Liver (tissue), 7 donors: ENCODE measurements at regions not wholly inside any gene's neighbourhood (a gene's known extent, or its start where the extent isn't known, plus 50 kb on each side); places are given as distances from the start of the nearest gene placed in this dataset.

ENCODE experiments used
- DNase-seq: peaks from one replicate; pipeline ENCODE4 v3.0.0-alpha.2; 2017; ENCODE audit warnings: low spot score
- H3K27ac ChIP-seq, 2 donors: one replicate each; pipeline ENCODE4 v1.7.0; 2013; ENCODE audit warnings: inconsistent platforms in 2 of 2, low read length in 2 of 2, control low read depth in 1 of 2, low read depth in 1 of 2, mild to moderate bottlenecking in 1 of 2
- H3K27me3 ChIP-seq, 4 donors: one replicate each; pipeline versions ENCODE4 v1.6.1 to v1.7.0; 2013; ENCODE audit warnings: low read length in 3 of 4, inconsistent platforms in 1 of 4, mild to moderate bottlenecking in 1 of 4, moderate library complexity in 1 of 4; ENCODE audit not compliant: control insufficient read depth in 4 of 4, insufficient read depth in 4 of 4
- H3K36me3 ChIP-seq, 4 donors: one replicate each; pipeline versions ENCODE4 v1.6.1 to v1.7.0; 2013; ENCODE audit warnings: low read length in 3 of 4, mild to moderate bottlenecking in 3 of 4, low read depth in 1 of 4, moderate library complexity in 1 of 4; ENCODE audit not compliant: control insufficient read depth in 4 of 4, insufficient read depth in 3 of 4
- H3K4me1 ChIP-seq, 4 donors: one replicate each; pipeline versions ENCODE4 v1.6.1 to v1.7.0; 2013; ENCODE audit warnings: low read length in 3 of 4, mild to moderate bottlenecking in 3 of 4, moderate library complexity in 1 of 4; ENCODE audit not compliant: control insufficient read depth in 4 of 4, insufficient read depth in 4 of 4
- H3K4me3 ChIP-seq, 3 donors: one replicate each; pipeline versions ENCODE4 v1.6.1 to v1.7.0; 2013; ENCODE audit warnings: low read length in 3 of 3, control low read depth in 1 of 3, low read depth in 1 of 3, mild to moderate bottlenecking in 1 of 3
- H3K9ac ChIP-seq, 2 donors: one replicate each; pipeline ENCODE4 v1.7.0; 2013; ENCODE audit warnings: low read length in 2 of 2, mild to moderate bottlenecking in 2 of 2, moderate library complexity in 2 of 2, control low read depth in 1 of 2, low read depth in 1 of 2
- H3K9me3 ChIP-seq, 4 donors: one replicate each; pipeline versions ENCODE4 v1.6.1 to v1.7.0; 2013; ENCODE audit warnings: low read length in 3 of 4; ENCODE audit not compliant: control insufficient read depth in 4 of 4
- FOXA1 ChIP-seq: IDR thresholded peaks from 2 replicates; pipeline ENCODE4 v1.6.1; 2016; ENCODE audit warnings: antibody characterized with exemption
- FOXA2 ChIP-seq: IDR thresholded peaks from 2 replicates; pipeline ENCODE4 v1.6.1; 2016; ENCODE audit warnings: antibody characterized with exemption
- GABPA ChIP-seq, 2 donors: IDR thresholded peaks in 1 of 2; conservative IDR thresholded peaks in 1 of 2; 2 replicates each; pipeline ENCODE4 v1.6.1; 2016; ENCODE audit warnings: antibody characterized with exemption in 2 of 2, mild to moderate bottlenecking in 1 of 2, moderate library complexity in 1 of 2
- HNF4G ChIP-seq: IDR thresholded peaks from 2 replicates; pipeline ENCODE4 v1.6.1; 2016; ENCODE audit warnings: antibody characterized with exemption
- MAX ChIP-seq: IDR thresholded peaks from 2 replicates; pipeline ENCODE4 v1.6.1; 2016; ENCODE audit warnings: antibody characterized with exemption
- NR2F2 ChIP-seq: IDR thresholded peaks from 2 replicates; pipeline ENCODE4 v1.6.1; 2016; ENCODE audit warnings: antibody characterized with exemption
- RAD21 ChIP-seq, 2 donors: IDR thresholded peaks; 2 replicates each; pipeline ENCODE4 v1.6.1; 2016; ENCODE audit warnings: antibody characterized with exemption in 2 of 2, mild to moderate bottlenecking in 2 of 2
- RXRA ChIP-seq, 2 donors: IDR thresholded peaks; 2 replicates each; pipeline ENCODE4 v1.6.1; 2017 to 2018; ENCODE audit warnings: antibody characterized with exemption in 2 of 2, mild to moderate bottlenecking in 1 of 2
- TAF1 ChIP-seq: conservative IDR thresholded peaks from 2 replicates; pipeline ENCODE4 v1.6.1; 2016; ENCODE audit warnings: antibody characterized with exemption, mild to moderate bottlenecking
- ZBTB33 ChIP-seq: IDR thresholded peaks from 2 replicates; pipeline ENCODE4 v1.6.1; 2016; ENCODE audit warnings: antibody characterized with exemption
- WGBS: extraction: QIAGEN DNeasy Blood & Tissue Kit; methylation state at CpG from one replicate; pipeline ENCODE4 v1.1.7; 2013; 5-methylcytosine and 5-hydroxymethylcytosine counted together
- TF ChIP-seq, protein P1 (sequence below): IDR thresholded peaks from 2 replicates; pipeline ENCODE4 v1.6.1; 2016; ENCODE audit warnings: antibody characterized with exemption
- TF ChIP-seq, protein P2 (sequence below): IDR thresholded peaks from 2 replicates; pipeline ENCODE4 v1.6.1; 2016; ENCODE audit warnings: antibody characterized with exemption, mild to moderate bottlenecking
- donor health status: healthy.
- donor health status: healthy.
- donor health status: healthy.
- donor health status: healthy.

DNA sequence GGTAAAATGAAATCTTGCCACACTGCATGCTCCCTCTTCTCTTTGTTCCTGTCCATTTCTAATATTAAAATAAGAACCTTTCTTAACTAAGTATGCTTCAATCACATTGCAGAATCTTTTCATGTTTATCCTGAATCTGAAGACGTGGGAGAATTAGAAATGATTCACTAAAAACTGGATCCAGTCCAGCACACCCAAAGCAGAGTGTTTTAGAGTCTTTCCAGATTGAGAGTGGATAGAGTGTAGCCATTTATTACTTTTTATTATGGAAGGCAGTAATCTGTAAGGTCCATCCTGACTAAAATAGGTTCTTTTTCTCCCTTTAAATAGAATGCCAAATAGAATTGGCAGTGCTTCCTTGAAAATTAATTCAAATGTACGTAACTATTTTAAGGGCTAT lies 453.5 kb downstream of the TDRD3 start:
- H3K36me3 ChIP-seq: no peaks in the 10 kb centered on the region
- WGBS: 63% methylated on average over 2 of the region's 2 CpGs
- H3K27me3 ChIP-seq: no peaks in the 10 kb centered on the region
- no peak overlapping the region for H3K9ac ChIP-seq
- H3K4me3 ChIP-seq: no peak overlapping the region
- H3K9me3 ChIP-seq: peaks cover 0 to 3% (median 1%) of the 10 kb centered on the region in 4 donors
- TF ChIP-seq ZBTB33: no peak
- no peaks in the 10 kb centered on the region for H3K4me1 ChIP-seq
- no peak for DNase-seq
- H3K27ac ChIP-seq: no peak overlapping the region

DNA sequence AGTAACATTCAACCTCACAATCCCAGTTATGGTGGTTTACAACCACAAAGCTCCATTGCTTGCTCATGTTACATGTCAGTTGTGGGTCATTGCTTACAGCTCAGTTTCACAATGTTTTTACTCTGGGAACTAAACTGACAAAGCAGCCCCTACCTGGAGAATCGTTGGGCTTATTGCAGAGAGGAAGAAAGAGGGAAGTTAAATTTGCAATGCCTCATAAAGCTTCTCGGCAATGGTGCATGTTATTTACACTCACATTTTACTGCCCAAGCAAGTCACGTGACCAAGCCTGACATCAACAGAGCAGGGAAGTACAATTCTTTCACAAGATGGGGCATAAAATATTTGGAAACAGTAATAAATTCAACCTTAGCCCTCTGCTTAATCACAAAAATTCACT lies 441.6 kb downstream of the TDRD3 start:
- Histone ChIP-seq H3K9ac (no peak overlapping the region), H3K36me3 (no peaks in the 10 kb centered on the region), H3K9me3 (no peaks in the 10 kb centered on the region), H3K27ac (no peak overlapping the region), H3K4me3 (no peak overlapping the region), H3K4me1 (no peaks in the 10 kb centered on the region), H3K27me3 (peaks cover 0 to 2% (median 0%) of the 10 kb centered on the region in 4 donors)
- WGBS: 53% methylated on average over 3 of the region's 3 CpGs
- no peak for TF ChIP-seq MAX
- TF ChIP-seq, protein P1, sequence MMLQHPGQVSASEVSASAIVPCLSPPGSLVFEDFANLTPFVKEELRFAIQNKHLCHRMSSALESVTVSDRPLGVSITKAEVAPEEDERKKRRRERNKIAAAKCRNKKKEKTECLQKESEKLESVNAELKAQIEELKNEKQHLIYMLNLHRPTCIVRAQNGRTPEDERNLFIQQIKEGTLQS: no peak
- DNase-seq: no peak

DNA sequence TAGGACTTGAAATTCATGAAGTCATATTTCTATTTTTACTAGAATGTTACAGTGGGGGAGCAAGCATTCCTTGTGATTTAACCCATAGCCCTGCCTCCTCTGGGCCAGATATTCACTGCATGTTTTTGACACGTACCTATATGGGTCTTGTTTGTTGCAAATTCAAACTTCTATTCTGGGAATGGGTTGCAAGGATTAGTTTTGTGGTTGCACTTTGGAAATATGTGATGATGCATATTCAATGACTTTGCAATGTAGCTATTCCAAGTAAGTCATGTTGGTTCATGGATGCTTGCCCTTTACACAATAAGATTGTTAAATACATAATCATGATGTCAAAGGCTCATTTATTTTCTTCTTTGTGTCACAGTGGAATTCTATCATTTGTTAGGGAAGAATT lies 440.8 kb downstream of the TDRD3 start:
- no peaks in the 10 kb centered on the region for H3K4me1 ChIP-seq
- H3K36me3 ChIP-seq: no peaks in the 10 kb centered on the region
- H3K9me3 ChIP-seq: no peaks in the 10 kb centered on the region
- WGBS: 41% methylated on average over 1 of the region's 1 CpG
- peaks cover 0 to 2% (median 0%) of the 10 kb centered on the region in 4 donors for H3K27me3 ChIP-seq
- H3K27ac ChIP-seq: no peak overlapping the region
- no peak for DNase-seq
- H3K9ac ChIP-seq: no peak overlapping the region
- TF ChIP-seq ZBTB33: no peak
- TF ChIP-seq NR2F2: no peak
- H3K4me3 ChIP-seq: no peak overlapping the region

DNA sequence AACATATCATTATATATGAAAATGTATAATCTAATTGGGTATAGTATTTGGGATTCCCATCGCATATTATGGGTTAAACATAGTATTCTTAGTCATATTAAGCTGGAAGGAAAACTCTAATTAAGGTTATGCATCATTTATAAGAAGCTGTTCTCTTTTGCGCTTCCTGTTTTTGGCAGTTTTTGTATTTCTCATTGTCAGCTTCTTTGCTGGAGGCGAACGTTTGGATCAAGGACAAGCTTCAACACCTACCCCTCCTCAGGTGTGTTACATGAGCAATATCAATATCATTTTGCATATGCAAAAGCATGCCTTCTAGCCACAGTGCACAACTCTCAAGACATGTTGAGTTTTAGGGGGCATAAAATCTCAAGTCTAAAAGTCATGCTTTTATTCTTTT lies 439.8 kb downstream of the TDRD3 start:
- H3K4me3 ChIP-seq: no peak overlapping the region
- TF ChIP-seq RAD21 (IDR thresholded peaks at IDR 0.05) (no peak), RXRA (IDR thresholded peaks at IDR 0.05) (no peak), FOXA2 (no peak), FOXA1 (no peak), NR2F2 (no peak), GABPA (IDR thresholded peaks at IDR 0.05 in 1 of 2, conservative IDR thresholded peaks at IDR 0.05 in 1 of 2) (no peak), HNF4G (no peak), TAF1 (no peak)
- TF ChIP-seq, protein P2, sequence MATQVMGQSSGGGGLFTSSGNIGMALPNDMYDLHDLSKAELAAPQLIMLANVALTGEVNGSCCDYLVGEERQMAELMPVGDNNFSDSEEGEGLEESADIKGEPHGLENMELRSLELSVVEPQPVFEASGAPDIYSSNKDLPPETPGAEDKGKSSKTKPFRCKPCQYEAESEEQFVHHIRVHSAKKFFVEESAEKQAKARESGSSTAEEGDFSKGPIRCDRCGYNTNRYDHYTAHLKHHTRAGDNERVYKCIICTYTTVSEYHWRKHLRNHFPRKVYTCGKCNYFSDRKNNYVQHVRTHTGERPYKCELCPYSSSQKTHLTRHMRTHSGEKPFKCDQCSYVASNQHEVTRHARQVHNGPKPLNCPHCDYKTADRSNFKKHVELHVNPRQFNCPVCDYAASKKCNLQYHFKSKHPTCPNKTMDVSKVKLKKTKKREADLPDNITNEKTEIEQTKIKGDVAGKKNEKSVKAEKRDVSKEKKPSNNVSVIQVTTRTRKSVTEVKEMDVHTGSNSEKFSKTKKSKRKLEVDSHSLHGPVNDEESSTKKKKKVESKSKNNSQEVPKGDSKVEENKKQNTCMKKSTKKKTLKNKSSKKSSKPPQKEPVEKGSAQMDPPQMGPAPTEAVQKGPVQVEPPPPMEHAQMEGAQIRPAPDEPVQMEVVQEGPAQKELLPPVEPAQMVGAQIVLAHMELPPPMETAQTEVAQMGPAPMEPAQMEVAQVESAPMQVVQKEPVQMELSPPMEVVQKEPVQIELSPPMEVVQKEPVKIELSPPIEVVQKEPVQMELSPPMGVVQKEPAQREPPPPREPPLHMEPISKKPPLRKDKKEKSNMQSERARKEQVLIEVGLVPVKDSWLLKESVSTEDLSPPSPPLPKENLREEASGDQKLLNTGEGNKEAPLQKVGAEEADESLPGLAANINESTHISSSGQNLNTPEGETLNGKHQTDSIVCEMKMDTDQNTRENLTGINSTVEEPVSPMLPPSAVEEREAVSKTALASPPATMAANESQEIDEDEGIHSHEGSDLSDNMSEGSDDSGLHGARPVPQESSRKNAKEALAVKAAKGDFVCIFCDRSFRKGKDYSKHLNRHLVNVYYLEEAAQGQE: no peak
- TF ChIP-seq, protein P1: no peak

More for the DNA sequence above, 439.8 kb downstream of the TDRD3 start:
- H3K4me1 ChIP-seq: no peaks in the 10 kb centered on the region
- WGBS: 76% methylated on average over 4 of the region's 4 CpGs
- no peak overlapping the region for H3K27ac ChIP-seq
- H3K27me3 ChIP-seq: peaks cover 0 to 2% (median 0%) of the 10 kb centered on the region in 4 donors
- DNase-seq: no peak
- no peaks in the 10 kb centered on the region for H3K36me3 ChIP-seq
- no peaks in the 10 kb centered on the region for H3K9me3 ChIP-seq
- no peak overlapping the region for H3K9ac ChIP-seq
